ENCODE measurements at regions not wholly inside any gene's neighbourhood (a gene's known extent, or its start where the extent isn't known, plus 50 kb on each side); places are given as distances from the start of the nearest gene placed in this dataset.

DNA sequence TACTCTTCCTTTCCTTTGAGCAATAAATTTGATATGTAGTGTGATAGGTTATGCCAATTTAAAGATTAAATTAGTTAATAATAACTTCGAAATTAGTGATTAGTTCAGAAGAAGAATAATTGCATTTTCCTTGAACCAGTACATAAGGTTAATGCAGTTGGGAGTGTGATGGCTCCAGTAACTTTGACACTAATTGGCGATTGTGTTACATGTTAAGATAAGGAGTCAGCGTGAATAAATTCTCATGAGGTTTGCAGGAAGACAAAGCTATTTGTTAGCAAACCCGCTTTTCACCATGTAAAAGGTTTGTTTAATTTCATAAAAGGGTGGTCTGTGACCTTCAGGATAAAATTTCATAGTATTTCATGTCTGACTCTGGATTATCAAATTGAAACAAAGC lies 1226.8 kb downstream of the SLC16A7 start:
- Histone ChIP-seq H3K27ac (replicated peaks) (no peak overlapping the region), H3K4me3 (replicated peaks; ENCODE audit: insufficient read depth, low read length) (no peak overlapping the region), H3K27me3 (ENCODE audit: insufficient read depth, poor library complexity, severe bottlenecking) (no peaks in the 10 kb centered on the region)
- DNase-seq (ENCODE audit: low read depth in 1 of 2, low spot score in 1 of 2): no peak
- TF ChIP-seq GABPA (IDR thresholded peaks at IDR 0.05; ENCODE audit: low read depth): no peak
- TF ChIP-seq POLR2AphosphoS5 (IDR thresholded peaks at IDR 0.05; ENCODE audit: low read depth): no peak
- TF ChIP-seq, protein P1, sequence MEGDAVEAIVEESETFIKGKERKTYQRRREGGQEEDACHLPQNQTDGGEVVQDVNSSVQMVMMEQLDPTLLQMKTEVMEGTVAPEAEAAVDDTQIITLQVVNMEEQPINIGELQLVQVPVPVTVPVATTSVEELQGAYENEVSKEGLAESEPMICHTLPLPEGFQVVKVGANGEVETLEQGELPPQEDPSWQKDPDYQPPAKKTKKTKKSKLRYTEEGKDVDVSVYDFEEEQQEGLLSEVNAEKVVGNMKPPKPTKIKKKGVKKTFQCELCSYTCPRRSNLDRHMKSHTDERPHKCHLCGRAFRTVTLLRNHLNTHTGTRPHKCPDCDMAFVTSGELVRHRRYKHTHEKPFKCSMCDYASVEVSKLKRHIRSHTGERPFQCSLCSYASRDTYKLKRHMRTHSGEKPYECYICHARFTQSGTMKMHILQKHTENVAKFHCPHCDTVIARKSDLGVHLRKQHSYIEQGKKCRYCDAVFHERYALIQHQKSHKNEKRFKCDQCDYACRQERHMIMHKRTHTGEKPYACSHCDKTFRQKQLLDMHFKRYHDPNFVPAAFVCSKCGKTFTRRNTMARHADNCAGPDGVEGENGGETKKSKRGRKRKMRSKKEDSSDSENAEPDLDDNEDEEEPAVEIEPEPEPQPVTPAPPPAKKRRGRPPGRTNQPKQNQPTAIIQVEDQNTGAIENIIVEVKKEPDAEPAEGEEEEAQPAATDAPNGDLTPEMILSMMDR (IDR thresholded peaks at IDR 0.05; ENCODE audit: insufficient read depth, low read length): no peak
- no peak for TF ChIP-seq SPI1 (IDR thresholded peaks at IDR 0.05; ENCODE audit: borderline replicate concordance, low read depth)
- TF ChIP-seq, protein P2, sequence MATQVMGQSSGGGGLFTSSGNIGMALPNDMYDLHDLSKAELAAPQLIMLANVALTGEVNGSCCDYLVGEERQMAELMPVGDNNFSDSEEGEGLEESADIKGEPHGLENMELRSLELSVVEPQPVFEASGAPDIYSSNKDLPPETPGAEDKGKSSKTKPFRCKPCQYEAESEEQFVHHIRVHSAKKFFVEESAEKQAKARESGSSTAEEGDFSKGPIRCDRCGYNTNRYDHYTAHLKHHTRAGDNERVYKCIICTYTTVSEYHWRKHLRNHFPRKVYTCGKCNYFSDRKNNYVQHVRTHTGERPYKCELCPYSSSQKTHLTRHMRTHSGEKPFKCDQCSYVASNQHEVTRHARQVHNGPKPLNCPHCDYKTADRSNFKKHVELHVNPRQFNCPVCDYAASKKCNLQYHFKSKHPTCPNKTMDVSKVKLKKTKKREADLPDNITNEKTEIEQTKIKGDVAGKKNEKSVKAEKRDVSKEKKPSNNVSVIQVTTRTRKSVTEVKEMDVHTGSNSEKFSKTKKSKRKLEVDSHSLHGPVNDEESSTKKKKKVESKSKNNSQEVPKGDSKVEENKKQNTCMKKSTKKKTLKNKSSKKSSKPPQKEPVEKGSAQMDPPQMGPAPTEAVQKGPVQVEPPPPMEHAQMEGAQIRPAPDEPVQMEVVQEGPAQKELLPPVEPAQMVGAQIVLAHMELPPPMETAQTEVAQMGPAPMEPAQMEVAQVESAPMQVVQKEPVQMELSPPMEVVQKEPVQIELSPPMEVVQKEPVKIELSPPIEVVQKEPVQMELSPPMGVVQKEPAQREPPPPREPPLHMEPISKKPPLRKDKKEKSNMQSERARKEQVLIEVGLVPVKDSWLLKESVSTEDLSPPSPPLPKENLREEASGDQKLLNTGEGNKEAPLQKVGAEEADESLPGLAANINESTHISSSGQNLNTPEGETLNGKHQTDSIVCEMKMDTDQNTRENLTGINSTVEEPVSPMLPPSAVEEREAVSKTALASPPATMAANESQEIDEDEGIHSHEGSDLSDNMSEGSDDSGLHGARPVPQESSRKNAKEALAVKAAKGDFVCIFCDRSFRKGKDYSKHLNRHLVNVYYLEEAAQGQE (IDR thresholded peaks at IDR 0.05; ENCODE audit: insufficient replicate concordance, low read depth): no peak

DNA sequence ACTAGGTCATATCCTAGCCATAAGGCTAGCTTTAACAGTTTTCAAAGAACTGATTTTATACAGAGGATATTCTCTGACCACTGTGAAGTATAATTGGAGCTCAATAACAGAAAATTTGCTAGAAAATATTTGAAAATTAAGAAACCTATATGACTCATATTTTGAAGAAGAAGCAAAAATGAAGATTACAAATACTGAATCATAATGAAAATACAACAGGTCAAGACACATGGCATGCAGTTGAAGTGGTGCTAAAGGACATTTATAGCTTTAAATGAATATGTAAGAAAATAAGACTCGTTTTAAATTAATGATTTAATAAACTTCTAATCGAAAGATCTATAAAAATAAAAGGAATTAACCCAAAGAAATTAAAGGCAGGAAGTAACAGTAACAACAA lies 1234.6 kb downstream of the SLC16A7 start:
- TF ChIP-seq POLR2AphosphoS5 (IDR thresholded peaks at IDR 0.05; ENCODE audit: low read depth) (no peak), SPI1 (IDR thresholded peaks at IDR 0.05; ENCODE audit: borderline replicate concordance, low read depth) (no peak), GABPA (IDR thresholded peaks at IDR 0.05; ENCODE audit: low read depth) (no peak)
- TF ChIP-seq, protein P1 (IDR thresholded peaks at IDR 0.05; ENCODE audit: insufficient read depth, low read length): no peak
- TF ChIP-seq, protein P2 (IDR thresholded peaks at IDR 0.05; ENCODE audit: insufficient replicate concordance, low read depth): no peak

DNA sequence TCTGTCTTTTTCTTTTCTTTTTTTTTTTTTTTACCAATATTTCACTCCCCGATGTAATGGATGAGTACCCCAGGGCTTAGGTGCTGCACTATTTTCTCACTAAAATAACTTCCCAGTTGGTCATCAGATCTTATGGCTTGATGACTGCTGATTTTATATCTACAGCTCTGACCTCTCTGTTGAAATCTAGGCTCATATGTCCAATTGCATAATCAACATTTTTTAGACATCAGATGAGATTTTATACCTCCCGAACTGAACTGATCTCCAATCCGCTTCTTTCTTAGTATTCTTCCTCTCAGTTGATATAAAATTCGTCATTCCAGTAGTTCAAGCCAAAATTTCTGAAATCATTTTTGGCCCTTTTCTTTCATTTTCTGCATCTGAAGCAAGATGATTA lies 1236.5 kb downstream of the SLC16A7 start:
- TF ChIP-seq GABPA (IDR thresholded peaks at IDR 0.05; ENCODE audit: low read depth): no peak
- TF ChIP-seq POLR2AphosphoS5 (IDR thresholded peaks at IDR 0.05; ENCODE audit: low read depth): no peak
- TF ChIP-seq, protein P2 (IDR thresholded peaks at IDR 0.05; ENCODE audit: insufficient replicate concordance, low read depth): no peak
- TF ChIP-seq SPI1 (IDR thresholded peaks at IDR 0.05; ENCODE audit: borderline replicate concordance, low read depth): no peak
- TF ChIP-seq, protein P1 (IDR thresholded peaks at IDR 0.05; ENCODE audit: insufficient read depth, low read length): no peak
- H3K27me3 ChIP-seq (ENCODE audit: insufficient read depth, poor library complexity, severe bottlenecking): no peaks in the 10 kb centered on the region
- DNase-seq (ENCODE audit: low read depth in 1 of 2, low spot score in 1 of 2): no peak
- H3K27ac ChIP-seq (replicated peaks): no peak overlapping the region
- no peak overlapping the region for H3K4me3 ChIP-seq (replicated peaks; ENCODE audit: insufficient read depth, low read length)

More for the DNA sequence above, 1234.6 kb downstream of the SLC16A7 start:
- H3K4me3 ChIP-seq (replicated peaks; ENCODE audit: insufficient read depth, low read length): no peak overlapping the region
- no peak overlapping the region for H3K27ac ChIP-seq (replicated peaks)
- DNase-seq (ENCODE audit: low read depth in 1 of 2, low spot score in 1 of 2): no peak
- H3K27me3 ChIP-seq (ENCODE audit: insufficient read depth, poor library complexity, severe bottlenecking): no peaks in the 10 kb centered on the region
